Umbilical cord (tissue), 1 donor: ENCODE measurements at regions not wholly inside any gene's neighbourhood (a gene's known extent, or its start where the extent isn't known, plus 50 kb on each side); places are given as distances from the start of the nearest gene placed in this dataset.
"Not testable (repeated sequence)": the region's sequence is repeated elsewhere in the genome, so short reads cannot be mapped to it uniquely, and the experiment has no call there.

Experiments
- DNase-seq: peaks from one replicate; pipeline ENCODE4 v3.0.0-alpha.2; 2015; ENCODE audit warnings: low spot score

GRCh38 chr15:96162322-96162721, 168.2 kb upstream of the NR2F2 start:
- no peak for DNase-seq

GRCh38 chr15:96165081-96165480, 165.4 kb upstream of the NR2F2 start:
- DNase-seq, result no peak

- DNase-seq, result no peak
Measured at GRCh38 chr15:96165775-96166174, 164.7 kb upstream of the NR2F2 start.

GRCh38 chr15:96166223-96167200, 164.0 kb upstream of the NR2F2 start:
- DNase-seq, result peak; percentile 26

GRCh38 chr15:96170616-96170978, 159.9 kb upstream of the NR2F2 start:
- DNase-seq, result not testable (repeated sequence)

GRCh38 chr15:96170979-96171739, 159.3 kb upstream of the NR2F2 start:
- DNase-seq, result peak; percentile 47

GRCh38 chr15:96171853-96172296, 158.6 kb upstream of the NR2F2 start:
- DNase-seq, result peak; percentile 46

- DNase-seq, result no peak
Measured at GRCh38 chr15:96172417-96172816, 158.1 kb upstream of the NR2F2 start.

GRCh38 chr15:96176831-96177230, 153.7 kb upstream of the NR2F2 start:
- no peak for DNase-seq

- no peak for DNase-seq
Measured at GRCh38 chr15:96177279-96177678, 153.2 kb upstream of the NR2F2 start.

- DNase-seq, result no peak
Measured at GRCh38 chr15:96180087-96180748, 150.3 kb upstream of the NR2F2 start.

- DNase-seq, result no peak
Measured at GRCh38 chr15:96181217-96181616, 149.3 kb upstream of the NR2F2 start.

GRCh38 chr15:96181873-96182301, 148.6 kb upstream of the NR2F2 start:
- peak; percentile 81 for DNase-seq

- no peak for DNase-seq
Measured at GRCh38 chr15:96182736-96183513, 147.6 kb upstream of the NR2F2 start.

- no peak for DNase-seq
Measured at GRCh38 chr15:96183514-96183850, 147.0 kb upstream of the NR2F2 start.

- no peak for DNase-seq
Measured at GRCh38 chr15:96183867-96184266, 146.6 kb upstream of the NR2F2 start.

- DNase-seq, result no peak
Measured at GRCh38 chr15:96184297-96184696, 146.2 kb upstream of the NR2F2 start.

GRCh38 chr15:96186105-96186504, 144.4 kb upstream of the NR2F2 start:
- no peak for DNase-seq

GRCh38 chr15:96187341-96188305, 142.9 kb upstream of the NR2F2 start:
- peak; percentile 64 for DNase-seq

GRCh38 chr15:96197721-96198120, 132.8 kb upstream of the NR2F2 start:
- no peak for DNase-seq
